Activated CD8-positive, alpha-beta T cell treated with anti-CD3 and anti-CD28 coated beads, Interleukin-2, amount 10 ng/mL, durations not matched to agents 7 days and 5 days (primary cell): ENCODE measurements at regions not wholly inside any gene's neighbourhood (a gene's known extent, or its start where the extent isn't known, plus 50 kb on each side); places are given as distances from the start of the nearest gene placed in this dataset.
"Not testable (repeated sequence)": the region's sequence is repeated elsewhere in the genome, so short reads cannot be mapped to it uniquely, and the experiment has no call there.

Experiments
- ATAC-seq: fragments of 150-1000 bp; cut with Tn5 transposase; one replicate; pipeline ENCODE4 v1.10.0; 2021; ENCODE audit warnings: moderate library complexity
- CTCF ChIA-PET: fragments of 350-600 bp; sonication (Branson Sonifier 250); formaldehyde crosslinking; loops from one replicate; lab custom pipeline; 2021; ENCODE audit warnings: antibody characterized with exemption; lab: Charles Lee
- POLR2A ChIA-PET: fragments of 350-600 bp; sonication (Branson Sonifier 250); formaldehyde crosslinking; loops from one replicate; lab custom pipeline; 2021; ENCODE audit warnings: antibody characterized with exemption; lab: Charles Lee
- DNase-seq: peaks from one replicate; pipeline ENCODE4 v3.0.0-alpha.2; 2020
- H3K27ac Mint-ChIP-seq: one replicate; pipeline ENCODE4 v1.8.0; 2021; ENCODE audit warnings: mild to moderate bottlenecking, mixed read lengths
- H3K27me3 Mint-ChIP-seq: one replicate; pipeline ENCODE4 v1.8.0; 2021; ENCODE audit warnings: low read depth, mixed read lengths
- H3K36me3 Mint-ChIP-seq: one replicate; pipeline ENCODE4 v1.8.0; 2021; ENCODE audit warnings: low read depth, mixed read lengths
- H3K4me1 Mint-ChIP-seq: one replicate; pipeline ENCODE4 v1.8.0; 2021; ENCODE audit warnings: low read depth, mixed read lengths
- H3K4me3 Mint-ChIP-seq: one replicate; pipeline ENCODE4 v1.8.0; 2021; ENCODE audit warnings: mild to moderate bottlenecking, mixed read lengths
- H3K9me3 Mint-ChIP-seq: one replicate; pipeline ENCODE4 v1.8.0; 2022; ENCODE audit warnings: mixed read lengths; ENCODE audit not compliant: insufficient read depth

DNA sequence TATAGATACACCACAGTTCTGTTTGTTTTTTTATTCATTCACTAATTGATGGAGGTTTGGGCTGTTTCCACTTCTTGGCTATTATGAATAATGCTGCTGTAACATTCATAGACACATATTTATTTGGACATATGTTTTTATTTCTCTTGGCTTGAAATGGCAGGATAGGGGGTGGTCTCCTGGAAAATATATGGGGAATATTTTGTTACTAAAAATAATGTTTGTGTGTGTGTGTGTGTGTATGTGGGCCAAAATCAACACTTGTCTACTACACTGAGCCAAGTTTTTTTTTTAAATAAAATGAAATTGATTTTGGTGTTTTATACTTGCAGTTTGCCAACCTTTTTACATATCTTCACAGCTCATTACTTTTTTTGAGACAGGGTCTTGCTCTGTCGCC, 264.4 kb upstream of the SULF2 start:
- Mint-ChIP-seq H3K4me3 (no peak overlapping the region), H3K4me1 (no peaks in the 10 kb centered on the region), H3K27me3 (peaks cover 11% of the 10 kb centered on the region), H3K9me3 (no peaks in the 10 kb centered on the region), H3K27ac (no peak overlapping the region), H3K36me3 (no peaks in the 10 kb centered on the region)
- ChIA-PET CTCF (no interaction called here), POLR2A (interaction anchor here (0.7 kb wide), 1 partner anchor 28 kb away, joined by 3 read pairs; no protein-coding TSS in a partner anchor)
- no peak for DNase-seq
- no peak for ATAC-seq

DNA sequence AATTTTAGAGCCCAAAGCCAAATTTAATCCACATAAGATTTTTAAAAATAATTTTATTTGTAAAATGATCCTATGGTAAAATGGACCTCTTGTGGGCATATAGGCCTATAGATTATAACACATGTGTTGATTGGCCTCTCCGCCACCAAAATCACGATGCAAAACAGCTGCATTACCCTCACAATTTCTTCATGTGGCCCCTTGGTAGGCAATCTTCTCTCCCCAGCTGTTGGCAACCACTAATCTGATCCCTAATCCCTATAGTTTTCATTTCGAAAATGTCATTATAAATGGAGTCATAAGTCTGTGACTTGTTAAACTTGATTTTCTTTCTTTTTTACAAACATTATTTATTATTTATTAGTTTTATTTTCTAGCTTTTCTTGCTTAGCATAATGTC, 263.9 kb upstream of the SULF2 start:
- H3K4me1 Mint-ChIP-seq, result no peaks in the 10 kb centered on the region
- H3K4me3 Mint-ChIP-seq, result no peak overlapping the region
- no peak for DNase-seq
- H3K27me3 Mint-ChIP-seq, result peaks cover 11% of the 10 kb centered on the region
- CTCF ChIA-PET, result no interaction called here
- ATAC-seq, result no peak
- H3K9me3 Mint-ChIP-seq, result no peaks in the 10 kb centered on the region
- no peak overlapping the region for H3K27ac Mint-ChIP-seq
- POLR2A ChIA-PET, result no interaction called here
- no peaks in the 10 kb centered on the region for H3K36me3 Mint-ChIP-seq

DNA sequence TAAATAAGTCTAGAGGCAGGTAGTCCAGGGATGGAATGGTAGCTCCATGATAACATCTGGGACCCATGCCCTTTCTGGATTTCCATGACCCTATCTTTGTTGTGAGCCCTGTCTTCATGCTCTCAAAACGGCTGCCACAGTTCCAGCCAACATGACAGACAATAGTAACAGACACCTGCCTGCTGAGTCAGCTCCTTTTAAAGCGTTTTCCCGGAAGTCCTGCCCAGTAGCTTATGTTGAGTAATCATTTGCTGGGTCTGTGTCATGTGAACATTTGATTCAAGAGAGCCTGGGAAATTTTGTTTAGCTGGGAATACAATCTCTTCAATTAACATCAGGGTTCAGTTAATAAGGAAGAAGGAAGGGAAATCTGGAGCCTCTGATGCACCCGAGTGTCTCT, 262.2 kb upstream of the SULF2 start:
- Mint-ChIP-seq H3K27ac (no peak overlapping the region), H3K9me3 (no peaks in the 10 kb centered on the region), H3K4me1 (no peaks in the 10 kb centered on the region), H3K27me3 (peaks cover 11% of the 10 kb centered on the region), H3K4me3 (no peak overlapping the region), H3K36me3 (no peaks in the 10 kb centered on the region)
- ChIA-PET CTCF (no interaction called here), POLR2A (no interaction called here)
- DNase-seq, result no peak
- ATAC-seq, result no peak

DNA sequence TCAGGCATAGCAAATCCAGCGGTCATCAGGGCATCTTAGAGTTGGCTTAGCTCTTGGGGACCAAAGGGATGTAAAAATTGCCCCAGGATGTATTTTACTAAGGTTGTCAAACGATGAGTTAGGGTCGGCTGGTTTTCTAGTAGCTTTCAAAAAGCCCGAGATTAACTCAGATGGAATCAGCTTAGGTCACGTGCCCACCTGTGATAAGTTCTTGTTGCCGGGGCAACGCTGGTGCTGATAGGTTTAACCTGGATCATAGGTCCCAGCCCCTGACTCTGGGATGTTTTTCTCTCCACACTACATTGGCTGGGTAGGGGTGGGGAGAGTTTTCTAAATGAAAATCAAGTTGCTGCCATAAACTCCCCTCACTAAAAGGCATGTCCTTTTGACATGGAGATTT, 257.3 kb upstream of the SULF2 start:
- H3K27ac Mint-ChIP-seq, result no peak overlapping the region
- H3K36me3 Mint-ChIP-seq, result no peaks in the 10 kb centered on the region
- peaks cover 6% of the 10 kb centered on the region for H3K27me3 Mint-ChIP-seq
- ChIA-PET POLR2A (no interaction called here), CTCF (no interaction called here)
- H3K4me1 Mint-ChIP-seq, result no peaks in the 10 kb centered on the region
- no peaks in the 10 kb centered on the region for H3K9me3 Mint-ChIP-seq
- no peak for ATAC-seq
- no peak for DNase-seq
- no peak overlapping the region for H3K4me3 Mint-ChIP-seq

DNA sequence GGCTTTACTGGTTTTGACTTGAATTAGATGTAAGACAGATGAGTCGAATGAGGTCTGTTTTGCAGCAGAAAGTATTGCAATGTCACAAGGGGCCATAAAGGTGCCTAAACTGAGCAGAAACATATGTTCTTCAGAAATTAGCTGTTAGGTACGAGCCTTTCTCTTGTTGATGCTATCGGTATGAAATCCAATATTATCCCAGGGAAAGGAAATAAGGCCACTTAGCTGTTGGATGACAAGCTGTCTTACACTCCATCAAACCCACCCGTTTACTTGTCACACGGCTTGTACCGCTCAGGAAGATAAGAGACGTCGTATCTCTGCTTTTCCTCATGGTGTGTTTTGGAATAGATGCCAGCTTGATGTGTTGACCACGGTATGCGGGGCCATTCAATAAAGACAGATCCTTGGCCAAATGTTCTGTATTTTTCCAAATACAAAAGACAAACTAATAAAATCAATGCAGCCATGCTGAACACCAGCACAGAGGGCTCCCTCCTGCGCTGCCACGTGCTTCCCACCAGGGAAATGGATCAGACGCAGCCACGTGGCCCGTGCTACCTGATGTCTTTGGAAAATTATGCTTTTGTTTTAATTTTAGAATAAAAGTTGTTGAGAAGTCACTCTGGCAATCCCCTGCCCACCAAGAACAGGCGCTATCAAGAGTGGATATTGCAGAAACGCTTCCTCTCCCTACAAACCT, 255.9 kb upstream of the SULF2 start:
- Mint-ChIP-seq H3K27me3 (peaks cover 2% of the 10 kb centered on the region), H3K9me3 (no peaks in the 10 kb centered on the region), H3K4me3 (no peak overlapping the region), H3K27ac (no peak overlapping the region), H3K4me1 (no peaks in the 10 kb centered on the region), H3K36me3 (no peaks in the 10 kb centered on the region)
- ChIA-PET POLR2A (no interaction called here), CTCF (no interaction called here)
- ATAC-seq (no peak), DNase-seq (no peak)

DNA sequence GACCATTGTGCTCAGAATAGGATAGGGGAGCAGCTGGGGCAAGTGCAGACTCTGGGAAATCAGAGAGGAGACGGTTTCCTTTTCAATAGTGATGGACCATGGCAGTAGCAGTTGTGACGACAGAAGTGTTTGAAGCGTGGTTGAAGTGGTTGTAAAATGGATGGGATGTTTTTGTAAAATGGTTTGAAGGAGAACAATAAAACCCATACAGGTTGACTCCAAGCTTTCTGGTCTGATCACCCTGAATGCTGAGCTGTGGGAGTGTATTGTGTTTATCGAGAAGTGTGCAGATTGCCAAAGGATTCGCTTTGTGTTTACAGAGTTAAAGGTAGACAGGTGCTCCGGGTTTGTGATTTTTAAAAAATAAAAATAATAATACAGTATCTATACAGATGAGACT, 255.2 kb upstream of the SULF2 start:
- Mint-ChIP-seq H3K27me3 (no peaks in the 10 kb centered on the region), H3K27ac (no peak overlapping the region), H3K36me3 (no peaks in the 10 kb centered on the region), H3K4me1 (no peaks in the 10 kb centered on the region), H3K4me3 (no peak overlapping the region), H3K9me3 (no peaks in the 10 kb centered on the region)
- CTCF ChIA-PET, result no interaction called here
- ATAC-seq (no peak), DNase-seq (no peak)
- POLR2A ChIA-PET, result no interaction called here

DNA sequence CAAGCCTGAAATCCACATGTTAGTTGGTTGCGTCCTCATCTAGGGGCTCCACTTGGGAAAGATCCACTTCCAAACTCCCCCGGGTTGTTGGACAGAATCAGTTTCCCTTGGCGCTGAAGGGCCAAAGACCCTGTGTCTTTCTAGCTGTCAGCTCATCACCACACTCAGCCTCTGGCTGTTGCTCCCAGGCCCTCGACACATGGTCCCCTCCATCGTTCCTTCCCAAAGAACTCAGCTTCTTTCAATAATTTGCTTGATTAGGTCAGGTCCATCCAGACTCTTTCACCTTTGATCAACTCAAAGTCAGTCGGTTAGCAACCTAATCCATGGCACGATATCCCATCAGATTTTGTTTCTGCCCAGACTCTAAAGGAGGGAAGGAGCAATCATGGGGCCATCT, 254.8 kb upstream of the SULF2 start:
- Mint-ChIP-seq H3K4me3 (no peak overlapping the region), H3K9me3 (no peaks in the 10 kb centered on the region), H3K27ac (no peak overlapping the region), H3K27me3 (no peaks in the 10 kb centered on the region), H3K36me3 (no peaks in the 10 kb centered on the region), H3K4me1 (no peaks in the 10 kb centered on the region)
- ChIA-PET POLR2A (no interaction called here), CTCF (no interaction called here)
- no peak for DNase-seq
- ATAC-seq, result no peak

DNA sequence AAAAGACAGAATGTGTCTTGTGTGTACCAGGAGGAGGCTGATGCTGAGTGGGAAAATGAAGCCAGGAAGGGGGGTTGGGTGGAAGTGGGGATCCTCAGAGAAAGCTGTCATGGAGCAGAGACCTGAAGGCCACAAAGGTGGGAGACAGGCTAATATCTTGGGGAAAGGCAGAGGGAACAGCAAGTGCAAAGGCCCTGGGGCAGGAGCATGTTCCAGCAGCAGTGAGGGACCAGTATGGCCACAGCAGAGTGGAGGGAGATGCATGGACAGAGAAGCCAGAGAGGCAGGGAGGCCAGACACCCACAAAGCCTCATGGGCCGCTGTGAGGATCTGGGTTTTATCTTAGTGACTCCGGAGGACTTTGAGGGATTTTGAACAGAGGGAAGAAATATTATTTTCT, 254.2 kb upstream of the SULF2 start:
- no peaks in the 10 kb centered on the region for H3K9me3 Mint-ChIP-seq
- no peak overlapping the region for H3K27ac Mint-ChIP-seq
- ATAC-seq (no peak), DNase-seq (no peak)
- H3K27me3 Mint-ChIP-seq, result no peaks in the 10 kb centered on the region
- H3K4me3 Mint-ChIP-seq, result no peak overlapping the region
- H3K4me1 Mint-ChIP-seq, result no peaks in the 10 kb centered on the region
- H3K36me3 Mint-ChIP-seq, result no peaks in the 10 kb centered on the region
- ChIA-PET POLR2A (no interaction called here), CTCF (no interaction called here)

DNA sequence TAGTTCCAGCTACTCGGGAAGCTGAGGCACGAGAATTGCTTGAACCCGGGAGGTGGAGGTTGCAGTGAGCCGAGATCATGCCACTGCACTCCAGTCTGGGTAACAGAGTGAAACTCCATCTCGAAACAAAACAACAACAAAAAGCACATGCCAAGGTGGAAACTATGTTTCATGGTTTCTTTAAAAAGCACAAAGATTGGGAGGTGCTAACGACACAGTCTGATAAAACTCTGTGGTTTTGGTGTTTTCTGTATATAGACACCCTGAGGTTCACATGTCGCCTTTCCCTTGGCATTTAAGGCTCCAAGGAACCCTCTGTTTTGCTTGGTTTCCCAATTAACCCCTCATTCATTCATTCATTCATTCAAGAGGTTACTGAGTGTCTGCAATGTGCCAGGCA, 253.4 kb upstream of the SULF2 start:
- H3K4me3 Mint-ChIP-seq, result no peak overlapping the region
- DNase-seq (no peak), ATAC-seq (no peak)
- no peaks in the 10 kb centered on the region for H3K36me3 Mint-ChIP-seq
- H3K27ac Mint-ChIP-seq, result no peak overlapping the region
- H3K4me1 Mint-ChIP-seq, result no peaks in the 10 kb centered on the region
- CTCF ChIA-PET, result no interaction called here
- no peaks in the 10 kb centered on the region for H3K9me3 Mint-ChIP-seq
- H3K27me3 Mint-ChIP-seq, result no peaks in the 10 kb centered on the region
- POLR2A ChIA-PET, result no interaction called here

DNA sequence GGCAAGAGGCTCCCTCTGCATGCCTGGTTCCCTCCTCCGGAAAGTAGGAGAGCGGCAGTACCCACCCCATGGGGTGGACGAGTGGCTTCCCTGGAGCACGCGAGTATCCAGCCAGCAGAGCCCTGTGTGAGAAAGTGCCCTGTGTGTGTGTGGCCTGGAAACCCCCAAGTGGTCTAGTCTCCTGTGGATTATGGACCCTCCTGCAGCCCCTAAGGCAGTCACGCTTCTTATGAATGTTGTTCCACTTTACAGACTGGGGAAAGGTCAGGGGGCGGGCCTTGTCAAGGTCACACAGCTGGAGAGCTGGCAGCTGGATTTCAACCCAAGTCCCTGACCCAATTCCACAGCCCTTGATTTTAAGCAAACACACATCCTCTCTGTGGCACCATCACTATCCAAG, 252.5 kb upstream of the SULF2 start:
- CTCF ChIA-PET, POLR2A ChIA-PET, DNase-seq, H3K9me3 Mint-ChIP-seq, ATAC-seq, H3K36me3 Mint-ChIP-seq, H3K4me1 Mint-ChIP-seq, H3K27me3 Mint-ChIP-seq, H3K27ac Mint-ChIP-seq, H3K4me3 Mint-ChIP-seq: not testable (repeated sequence)

DNA sequence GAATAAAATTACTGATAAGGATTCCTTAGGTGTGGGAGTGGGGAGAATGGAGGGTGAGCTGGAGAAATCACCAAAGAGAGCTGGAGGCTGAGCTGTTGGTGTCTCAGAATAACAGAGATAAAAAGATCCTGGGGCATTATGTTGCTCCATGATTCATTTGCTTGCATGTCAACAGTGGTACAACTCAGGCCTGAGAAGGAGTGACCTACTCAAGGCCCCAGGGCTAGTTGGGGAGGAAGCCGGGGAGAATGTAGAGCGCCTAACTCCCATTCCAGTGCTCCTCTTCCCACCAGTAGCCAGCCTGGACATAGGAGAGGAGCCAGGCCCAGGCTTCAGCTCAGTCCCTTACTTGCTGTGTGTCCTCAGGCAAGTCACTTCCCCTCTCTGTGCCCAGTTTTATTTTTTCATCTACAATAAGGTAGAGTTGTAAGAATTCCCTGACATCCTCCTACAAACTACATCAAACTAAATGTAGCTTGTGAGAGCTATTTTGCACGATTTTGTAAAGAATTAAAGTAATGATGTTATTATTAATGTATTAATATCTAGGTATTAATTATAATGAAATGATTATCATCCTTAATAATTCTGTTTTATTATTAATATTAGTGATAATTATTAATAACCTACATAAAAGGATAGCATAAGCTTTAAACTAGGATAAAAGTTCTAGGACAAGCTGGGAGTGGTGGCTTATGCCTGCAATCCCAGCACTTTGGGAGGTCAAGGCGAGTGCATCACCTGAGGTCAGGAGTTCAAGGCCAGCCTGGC, 250.9 kb upstream of the SULF2 start:
- CTCF ChIA-PET, result no interaction called here
- ATAC-seq (no peak), DNase-seq (no peak)
- Mint-ChIP-seq H3K36me3 (no peaks in the 10 kb centered on the region), H3K27ac (no peak overlapping the region), H3K4me1 (no peaks in the 10 kb centered on the region), H3K9me3 (no peaks in the 10 kb centered on the region), H3K27me3 (no peaks in the 10 kb centered on the region), H3K4me3 (no peak overlapping the region)
- POLR2A ChIA-PET, result no interaction called here

DNA sequence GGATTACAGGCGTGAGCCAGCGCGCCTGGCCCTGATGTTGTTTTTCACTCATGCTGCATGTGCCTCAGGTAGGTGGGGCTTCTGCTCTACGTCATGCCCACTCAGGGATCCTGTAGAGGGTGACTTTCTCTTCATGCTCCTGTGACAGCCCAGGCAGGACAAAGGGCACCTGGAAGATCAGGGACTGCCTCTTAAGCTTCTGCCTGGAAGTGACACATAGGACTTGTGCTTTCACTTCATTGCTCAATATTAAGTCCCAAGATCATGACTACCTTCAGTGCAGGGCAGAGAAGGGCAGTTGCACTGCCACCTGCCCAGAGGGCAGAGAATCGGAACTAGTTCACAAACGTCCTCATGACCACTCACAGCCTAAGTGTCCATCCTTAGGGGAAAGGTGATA, 249.5 kb upstream of the SULF2 start:
- ATAC-seq, result no peak
- Mint-ChIP-seq H3K9me3 (no peaks in the 10 kb centered on the region), H3K27ac (no peak overlapping the region), H3K4me1 (no peaks in the 10 kb centered on the region), H3K27me3 (no peaks in the 10 kb centered on the region), H3K4me3 (no peak overlapping the region), H3K36me3 (no peaks in the 10 kb centered on the region)
- DNase-seq, result no peak
- ChIA-PET CTCF (no interaction called here), POLR2A (interaction anchor here (0.6 kb wide), 1 partner anchor 1055 kb away, joined by 3 read pairs; no protein-coding TSS in a partner anchor)
